Subcutaneous abdominal adipose tissue (tissue), 5 donors: ENCODE measurements at regions not wholly inside any gene's neighbourhood (a gene's known extent, or its start where the extent isn't known, plus 50 kb on each side); places are given as distances from the start of the nearest gene placed in this dataset.

Experiments used
- H3K27ac ChIP-seq: one replicate; pipeline ENCODE4 v1.7.0; 2013; ENCODE audit warnings: low read depth, mild to moderate bottlenecking, inconsistent platforms, low read length, moderate library complexity
- H3K27me3 ChIP-seq, 5 donors: one replicate each; pipeline ENCODE4 v1.7.0; 2013; ENCODE audit warnings: low read length in 5 of 5, inconsistent platforms in 1 of 5; ENCODE audit not compliant: control insufficient read depth in 5 of 5, insufficient read depth in 4 of 5
- H3K36me3 ChIP-seq, 5 donors: one replicate each; pipeline ENCODE4 v1.7.0; 2013; ENCODE audit warnings: low read length in 5 of 5; ENCODE audit not compliant: control insufficient read depth in 5 of 5, insufficient read depth in 5 of 5
- H3K4me1 ChIP-seq, 5 donors: one replicate each; pipeline ENCODE4 v1.7.0; 2013; ENCODE audit warnings: low read length in 5 of 5, mild to moderate bottlenecking in 3 of 5, moderate library complexity in 1 of 5; ENCODE audit not compliant: control insufficient read depth in 5 of 5, insufficient read depth in 5 of 5
- H3K4me3 ChIP-seq, 5 donors: one replicate each; pipeline ENCODE4 v1.7.0; 2013; ENCODE audit warnings: low read length in 5 of 5, low read depth in 1 of 5
- H3K9ac ChIP-seq, 5 donors: one replicate each; pipeline ENCODE4 v1.7.0; 2013; ENCODE audit warnings: low read length in 5 of 5, mild to moderate bottlenecking in 4 of 5, moderate library complexity in 3 of 5
- H3K9me3 ChIP-seq, 5 donors: one replicate each; pipeline ENCODE4 v1.7.0; 2013; ENCODE audit warnings: low read length in 5 of 5; ENCODE audit not compliant: control insufficient read depth in 5 of 5
- donor health status: healthy.
- donor health status: healthy.
- donor health status: healthy.
- donor health status: healthy.
- donor health status: healthy.

DNA sequence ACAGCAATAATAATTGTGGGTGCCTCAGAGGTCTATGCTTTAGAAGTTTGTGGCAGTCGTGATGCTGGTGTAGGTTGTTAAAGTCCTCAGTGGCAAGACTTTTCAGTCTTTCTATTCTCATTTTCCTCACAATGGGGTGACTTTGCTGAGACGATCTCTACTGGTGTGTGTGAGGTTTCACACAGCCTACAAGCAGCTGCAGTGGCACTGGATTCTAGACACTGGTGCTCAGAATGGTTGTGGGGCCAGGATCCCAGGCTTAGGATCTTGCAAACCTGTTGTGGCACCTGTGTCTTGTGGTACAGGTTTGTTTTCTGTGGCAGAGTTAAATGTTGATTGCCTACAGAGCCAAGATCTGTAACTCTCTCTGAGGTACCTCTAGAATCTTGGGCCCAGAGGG lies 581.2 kb downstream of the PTPRC start:
- H3K27ac ChIP-seq: no peak overlapping the region
- H3K4me3 ChIP-seq: no peak overlapping the region
- no peaks in the 10 kb centered on the region for H3K4me1 ChIP-seq
- H3K36me3 ChIP-seq: no peaks in the 10 kb centered on the region
- no peak overlapping the region for H3K9ac ChIP-seq
- H3K9me3 ChIP-seq: no peaks in the 10 kb centered on the region
- no peaks in the 10 kb centered on the region for H3K27me3 ChIP-seq

DNA sequence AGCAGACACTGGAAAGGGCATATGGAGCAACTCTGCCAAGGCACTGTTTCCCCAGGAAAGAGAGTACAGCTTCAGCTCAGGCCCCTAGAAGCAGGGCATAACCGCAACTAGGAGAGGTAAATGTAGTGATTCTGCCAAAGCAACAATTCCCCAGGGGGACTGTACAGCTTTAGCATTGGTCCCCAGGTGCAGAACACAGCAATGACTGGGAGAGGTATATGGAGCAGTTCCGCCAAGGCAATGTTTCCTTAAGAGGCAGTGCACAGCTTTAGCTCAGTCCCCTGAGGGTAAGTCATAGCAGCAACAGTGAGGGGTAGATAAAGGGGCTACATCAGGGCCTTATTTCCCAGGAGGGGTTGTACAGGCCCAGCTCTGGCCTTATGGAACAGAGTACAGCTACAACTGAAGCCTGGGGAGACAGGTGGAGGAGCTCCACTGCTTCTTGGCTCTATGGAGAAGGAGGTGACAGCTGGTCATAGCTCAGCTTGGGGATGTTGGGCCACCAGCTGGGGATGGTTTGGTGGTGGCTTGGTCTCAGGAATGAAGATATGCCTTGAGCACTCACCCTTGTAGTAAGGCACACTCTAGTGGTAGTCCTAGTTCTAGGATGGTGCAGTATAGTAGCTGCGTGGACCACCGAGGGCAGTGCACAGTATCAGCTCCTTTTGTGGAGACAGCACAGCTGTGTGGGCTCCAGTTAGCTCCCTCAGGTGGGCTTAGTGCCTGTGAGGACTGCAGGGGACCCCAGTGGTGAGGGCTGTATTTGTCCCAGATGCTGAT lies 582.7 kb downstream of the PTPRC start:
- Histone ChIP-seq H3K4me1 (no peaks in the 10 kb centered on the region), H3K9ac (no peak overlapping the region), H3K27ac (no peak overlapping the region), H3K36me3 (no peaks in the 10 kb centered on the region), H3K27me3 (no peaks in the 10 kb centered on the region), H3K9me3 (no peaks in the 10 kb centered on the region), H3K4me3 (no peak overlapping the region)

DNA sequence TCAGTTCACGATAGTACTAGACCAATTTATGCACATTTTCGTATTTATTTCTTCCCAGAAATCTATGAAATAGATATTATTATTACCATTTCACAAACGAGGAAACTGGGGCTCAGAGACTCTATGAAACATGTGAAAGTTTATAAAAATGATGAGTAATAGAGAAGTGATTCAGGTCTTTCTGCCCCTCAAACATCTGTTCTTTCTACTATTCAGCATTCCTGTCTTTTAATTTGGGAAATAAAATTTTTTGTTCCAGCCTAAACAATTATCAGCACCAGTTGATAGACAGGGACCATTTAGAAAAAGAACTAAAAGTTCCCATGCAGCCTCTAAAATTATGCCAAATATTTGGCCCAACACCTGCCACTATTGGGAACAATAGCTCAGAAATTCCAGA lies 585.1 kb downstream of the PTPRC start:
- H3K27ac ChIP-seq: no peak overlapping the region
- H3K4me3 ChIP-seq: no peak overlapping the region
- no peaks in the 10 kb centered on the region for H3K4me1 ChIP-seq
- H3K9me3 ChIP-seq: no peaks in the 10 kb centered on the region
- no peaks in the 10 kb centered on the region for H3K36me3 ChIP-seq
- H3K27me3 ChIP-seq: no peaks in the 10 kb centered on the region
- no peak overlapping the region for H3K9ac ChIP-seq

DNA sequence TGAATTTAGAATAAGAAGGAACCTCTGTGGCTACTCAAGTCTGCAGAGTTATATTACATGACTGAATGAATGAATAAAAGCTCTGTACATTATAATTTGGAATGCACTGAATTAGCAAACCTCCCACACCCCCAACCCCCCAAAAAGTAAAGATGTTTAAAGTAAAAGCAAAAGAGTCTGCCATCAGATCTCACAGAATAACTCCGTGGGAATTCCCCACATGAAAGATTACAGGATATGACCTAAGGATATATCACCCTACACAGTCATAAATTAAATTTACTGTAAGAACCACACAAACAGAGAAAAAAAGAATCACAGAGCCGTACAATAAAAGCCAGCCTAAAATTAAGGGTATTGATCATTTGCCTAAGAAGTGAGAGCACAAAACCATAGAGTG lies 587.3 kb downstream of the PTPRC start:
- H3K36me3 ChIP-seq: no peaks in the 10 kb centered on the region
- H3K9ac ChIP-seq: no peak overlapping the region
- H3K27ac ChIP-seq: no peak overlapping the region
- H3K4me1 ChIP-seq: no peaks in the 10 kb centered on the region
- no peaks in the 10 kb centered on the region for H3K27me3 ChIP-seq
- H3K4me3 ChIP-seq: no peak overlapping the region
- no peaks in the 10 kb centered on the region for H3K9me3 ChIP-seq

DNA sequence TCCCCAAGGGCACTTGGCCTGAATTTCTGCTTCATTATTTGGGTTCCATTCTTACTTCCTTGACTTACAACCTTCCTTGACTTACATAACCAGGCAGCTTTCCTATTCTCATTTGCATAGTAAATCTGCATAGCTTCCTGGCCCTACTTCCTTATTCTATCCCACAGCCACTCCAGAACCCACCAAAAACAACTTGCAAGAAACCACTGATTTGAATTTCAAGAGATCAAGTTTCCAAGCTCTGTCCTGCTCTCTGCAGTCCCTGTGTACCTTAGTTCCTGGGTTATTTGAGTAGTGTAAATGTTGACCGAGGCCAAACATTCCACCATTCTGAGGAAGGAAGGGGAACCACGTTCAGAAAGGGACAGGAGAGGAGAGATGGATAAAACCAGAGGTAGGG lies 603.3 kb downstream of the PTPRC start:
- no peak overlapping the region for H3K9ac ChIP-seq
- H3K4me1 ChIP-seq: no peaks in the 10 kb centered on the region
- H3K27me3 ChIP-seq: no peaks in the 10 kb centered on the region
- H3K36me3 ChIP-seq: no peaks in the 10 kb centered on the region
- H3K4me3 ChIP-seq: no peak overlapping the region
- no peaks in the 10 kb centered on the region for H3K9me3 ChIP-seq
- H3K27ac ChIP-seq: no peak overlapping the region

DNA sequence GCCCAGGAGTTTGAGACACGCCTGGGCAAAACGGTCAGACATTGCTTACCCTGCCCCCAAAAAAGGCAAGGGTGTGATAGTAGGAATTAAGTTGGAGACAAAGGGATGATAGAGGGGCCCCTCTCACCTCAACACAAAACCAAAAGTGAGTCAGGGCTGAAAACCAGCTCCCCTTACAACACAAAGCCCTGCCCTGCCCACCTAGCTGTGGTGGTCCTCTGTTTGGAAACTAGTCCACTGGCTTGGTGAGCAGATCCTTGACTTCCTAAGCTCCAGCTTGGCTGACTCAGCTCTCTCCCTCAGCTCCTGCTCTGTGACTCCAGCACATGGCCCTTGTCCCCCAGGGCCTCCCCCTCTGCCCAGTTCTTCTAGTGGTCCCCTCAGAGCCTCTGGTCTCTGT lies 603.8 kb downstream of the PTPRC start:
- no peak overlapping the region for H3K9ac ChIP-seq
- no peak overlapping the region for H3K4me3 ChIP-seq
- no peaks in the 10 kb centered on the region for H3K9me3 ChIP-seq
- no peaks in the 10 kb centered on the region for H3K36me3 ChIP-seq
- H3K4me1 ChIP-seq: no peaks in the 10 kb centered on the region
- no peaks in the 10 kb centered on the region for H3K27me3 ChIP-seq
- no peak overlapping the region for H3K27ac ChIP-seq

DNA sequence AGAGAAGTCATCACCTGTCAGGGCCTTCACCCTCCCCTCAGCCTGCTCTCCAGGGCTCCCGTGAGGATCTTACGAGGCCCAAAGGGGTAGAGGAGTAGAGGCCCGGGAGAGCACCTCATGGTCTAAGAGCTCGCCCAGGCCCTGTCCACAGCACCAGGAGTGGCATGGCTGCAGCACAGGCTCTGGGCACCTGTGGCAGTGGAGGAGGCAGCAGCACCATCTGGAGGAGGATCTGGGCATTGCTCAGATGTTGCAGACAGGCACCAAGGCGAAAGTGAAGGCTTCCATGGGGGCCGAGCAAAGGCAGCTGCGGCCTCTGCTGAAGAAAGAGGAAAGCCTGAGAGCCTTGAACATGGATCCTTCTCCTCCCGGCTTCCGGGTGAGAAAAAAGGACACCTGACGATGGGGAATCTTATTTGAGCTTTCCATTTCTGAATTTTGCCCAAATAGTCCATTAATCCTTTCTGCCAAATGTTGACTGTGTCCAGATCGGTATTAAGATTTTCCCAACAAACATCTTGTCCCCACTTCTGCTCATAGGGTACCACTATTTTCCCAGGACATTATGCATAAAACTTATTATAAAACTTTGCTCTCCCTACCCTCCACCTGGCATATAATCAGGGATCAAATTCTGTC lies 604.7 kb downstream of the PTPRC start:
- no peaks in the 10 kb centered on the region for H3K36me3 ChIP-seq
- no peak overlapping the region for H3K27ac ChIP-seq
- H3K4me3 ChIP-seq: no peak overlapping the region

DNA sequence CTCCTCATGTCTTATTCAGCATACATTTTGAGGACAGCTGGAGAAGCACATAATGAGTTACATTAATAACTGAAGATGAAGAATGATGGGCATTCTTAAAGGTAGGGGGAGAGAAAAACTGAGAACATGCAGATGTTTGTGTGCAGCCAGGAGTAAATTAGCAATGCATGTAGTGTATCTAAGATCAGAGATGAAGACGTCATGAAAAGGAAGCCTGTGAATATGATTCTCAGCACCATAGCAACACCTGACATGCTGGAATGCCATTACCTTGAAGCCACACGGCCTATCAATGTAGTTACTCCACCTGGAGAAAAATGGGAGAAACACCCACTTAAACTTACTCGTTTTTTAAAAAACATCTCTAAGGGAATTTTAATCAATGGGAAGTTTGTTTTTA lies 607.1 kb downstream of the PTPRC start:
- Histone ChIP-seq H3K4me3 (no peak overlapping the region), H3K4me1 (no peaks in the 10 kb centered on the region), H3K9me3 (no peaks in the 10 kb centered on the region), H3K9ac (no peak overlapping the region), H3K27ac (no peak overlapping the region), H3K27me3 (no peaks in the 10 kb centered on the region), H3K36me3 (no peaks in the 10 kb centered on the region)

More for the DNA sequence above, 604.7 kb downstream of the PTPRC start:
- no peaks in the 10 kb centered on the region for H3K4me1 ChIP-seq
- no peaks in the 10 kb centered on the region for H3K27me3 ChIP-seq
- no peak overlapping the region for H3K9ac ChIP-seq
- no peaks in the 10 kb centered on the region for H3K9me3 ChIP-seq

DNA sequence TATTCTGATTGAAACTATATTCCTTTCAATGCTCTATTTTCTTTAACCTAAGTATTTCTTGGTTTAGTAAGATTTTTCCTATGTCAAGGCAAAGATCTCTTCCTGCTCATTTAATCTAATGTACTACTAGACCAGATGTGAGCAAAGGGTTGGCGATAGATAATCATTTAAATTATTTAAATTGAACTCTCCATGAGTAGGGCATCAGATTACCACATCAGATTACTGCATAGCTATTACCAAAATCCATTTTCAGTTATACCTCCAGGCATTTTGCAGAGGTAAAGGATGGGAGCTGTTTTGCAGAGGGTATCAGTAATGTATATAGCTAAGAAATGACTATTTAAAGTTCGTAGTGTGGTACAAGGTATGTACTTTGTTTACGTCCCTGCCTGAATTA lies 607.9 kb downstream of the PTPRC start:
- no peaks in the 10 kb centered on the region for H3K9me3 ChIP-seq
- H3K27ac ChIP-seq: no peak overlapping the region
- no peaks in the 10 kb centered on the region for H3K4me1 ChIP-seq
- no peaks in the 10 kb centered on the region for H3K27me3 ChIP-seq
- H3K4me3 ChIP-seq: no peak overlapping the region
- no peaks in the 10 kb centered on the region for H3K36me3 ChIP-seq
- H3K9ac ChIP-seq: no peak overlapping the region

DNA sequence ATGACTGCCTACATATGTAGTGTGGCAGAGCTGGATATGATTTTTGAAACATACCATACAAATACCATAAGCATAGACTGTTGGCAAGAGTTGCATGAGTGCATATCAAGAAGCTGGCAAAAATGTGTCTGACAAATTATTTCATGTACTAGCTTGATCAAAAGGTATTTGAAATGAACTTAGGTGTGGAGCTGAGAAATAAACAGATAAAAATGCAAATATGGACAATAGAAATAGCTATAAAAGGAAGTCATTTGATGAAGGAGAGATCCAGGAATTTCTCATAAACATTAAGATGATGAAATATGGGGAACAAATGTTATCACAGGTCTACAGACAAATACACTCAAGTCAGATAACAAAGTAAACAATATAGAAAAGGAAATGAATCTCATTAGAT lies 609.1 kb downstream of the PTPRC start:
- Histone ChIP-seq H3K9ac (no peak overlapping the region), H3K4me3 (no peak overlapping the region)

More for the DNA sequence above, 609.1 kb downstream of the PTPRC start:
- H3K36me3 ChIP-seq: no peaks in the 10 kb centered on the region
- no peaks in the 10 kb centered on the region for H3K27me3 ChIP-seq
- H3K4me1 ChIP-seq: no peaks in the 10 kb centered on the region
- H3K27ac ChIP-seq: no peak overlapping the region
- no peaks in the 10 kb centered on the region for H3K9me3 ChIP-seq
